ENCODE measurements at regions not wholly inside any gene's neighbourhood (a gene's known extent, or its start where the extent isn't known, plus 50 kb on each side); places are given as distances from the start of the nearest gene placed in this dataset.

- H4K20me1 ChIP-seq (ENCODE audit: low read depth, low read length), result no peaks in the 10 kb centered on the region
- TF ChIP-seq CTCF (IDR thresholded peaks at IDR 0.05; ENCODE audit: insufficient read depth, low read length, poor library complexity, severe bottlenecking) (no peak), EZH2phosphoT487 (conservative IDR thresholded peaks at IDR 0.05; ENCODE audit: low read length) (no peak)
- H3K27me3 ChIP-seq (ENCODE audit: low read length), result no peaks in the 10 kb centered on the region
- H2AFZ ChIP-seq (ENCODE audit: low read depth, low read length, severe bottlenecking), result no peak overlapping the region
- no peak overlapping the region for H3K9ac ChIP-seq (ENCODE audit: low read length)
- no peak overlapping the region for H3K4me3 ChIP-seq (ENCODE audit: insufficient read depth, low read length, poor library complexity, severe bottlenecking)
- no peaks in the 10 kb centered on the region for H3K9me3 ChIP-seq (ENCODE audit: insufficient read depth, low read length)
- H3K79me2 ChIP-seq (ENCODE audit: insufficient read depth, low read length), result no peaks in the 10 kb centered on the region
- H3K4me2 ChIP-seq (ENCODE audit: low read depth, low read length, poor library complexity, severe bottlenecking), result no peak overlapping the region
- no peak overlapping the region for H3K27ac ChIP-seq (ENCODE audit: low read depth, low read length)
- no peaks in the 10 kb centered on the region for H3F3A ChIP-seq (ENCODE audit: insufficient read depth)
- H3K36me3 ChIP-seq (ENCODE audit: low read length), result no peaks in the 10 kb centered on the region
- no peaks in the 10 kb centered on the region for H3K9me2 ChIP-seq (replicated peaks; ENCODE audit: insufficient read depth, low read length)
These were observed 357.3 kb downstream of the FOXA2 start for GRCh38 chr20:22226849-22227700.

DNA sequence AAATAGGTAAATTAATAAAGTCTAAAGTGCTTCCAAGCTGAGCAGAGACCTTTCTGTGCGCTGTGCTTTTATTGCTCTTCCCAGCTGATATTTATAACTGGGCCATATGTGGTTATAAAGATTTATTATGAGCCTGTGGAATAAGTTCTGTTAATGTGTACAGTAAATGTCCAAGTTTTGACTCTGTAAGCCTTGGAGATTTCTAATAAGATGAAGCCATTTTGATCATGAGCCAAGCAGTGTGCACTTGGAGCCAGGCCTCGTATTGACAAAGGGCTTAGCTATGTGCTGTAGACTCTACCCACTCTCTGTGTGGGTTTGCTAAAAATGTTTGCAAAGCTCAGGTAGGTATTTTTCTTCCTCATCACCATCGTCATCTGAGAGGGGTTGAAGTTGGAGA, 361.1 kb downstream of the FOXA2 start:
- Histone ChIP-seq H3K27me3 (ENCODE audit: low read length) (no peaks in the 10 kb centered on the region), H3K27ac (ENCODE audit: low read depth, low read length) (no peak overlapping the region), H3K4me3 (ENCODE audit: insufficient read depth, low read length, poor library complexity, severe bottlenecking) (no peak overlapping the region), H3K9me3 (ENCODE audit: insufficient read depth, low read length) (no peaks in the 10 kb centered on the region), H3F3A (ENCODE audit: insufficient read depth) (no peaks in the 10 kb centered on the region), H2AFZ (ENCODE audit: low read depth, low read length, severe bottlenecking) (no peak overlapping the region), H3K79me2 (ENCODE audit: insufficient read depth, low read length) (no peaks in the 10 kb centered on the region), H3K4me2 (ENCODE audit: low read depth, low read length, poor library complexity, severe bottlenecking) (no peak overlapping the region), H3K9me2 (replicated peaks; ENCODE audit: insufficient read depth, low read length) (no peaks in the 10 kb centered on the region), H3K36me3 (ENCODE audit: low read length) (no peaks in the 10 kb centered on the region), H3K9ac (ENCODE audit: low read length) (no peak overlapping the region), H4K20me1 (ENCODE audit: low read depth, low read length) (no peaks in the 10 kb centered on the region)
- TF ChIP-seq EZH2phosphoT487 (conservative IDR thresholded peaks at IDR 0.05; ENCODE audit: low read length), result no peak
- no peak for TF ChIP-seq CTCF (IDR thresholded peaks at IDR 0.05; ENCODE audit: insufficient read depth, low read length, poor library complexity, severe bottlenecking)

DNA sequence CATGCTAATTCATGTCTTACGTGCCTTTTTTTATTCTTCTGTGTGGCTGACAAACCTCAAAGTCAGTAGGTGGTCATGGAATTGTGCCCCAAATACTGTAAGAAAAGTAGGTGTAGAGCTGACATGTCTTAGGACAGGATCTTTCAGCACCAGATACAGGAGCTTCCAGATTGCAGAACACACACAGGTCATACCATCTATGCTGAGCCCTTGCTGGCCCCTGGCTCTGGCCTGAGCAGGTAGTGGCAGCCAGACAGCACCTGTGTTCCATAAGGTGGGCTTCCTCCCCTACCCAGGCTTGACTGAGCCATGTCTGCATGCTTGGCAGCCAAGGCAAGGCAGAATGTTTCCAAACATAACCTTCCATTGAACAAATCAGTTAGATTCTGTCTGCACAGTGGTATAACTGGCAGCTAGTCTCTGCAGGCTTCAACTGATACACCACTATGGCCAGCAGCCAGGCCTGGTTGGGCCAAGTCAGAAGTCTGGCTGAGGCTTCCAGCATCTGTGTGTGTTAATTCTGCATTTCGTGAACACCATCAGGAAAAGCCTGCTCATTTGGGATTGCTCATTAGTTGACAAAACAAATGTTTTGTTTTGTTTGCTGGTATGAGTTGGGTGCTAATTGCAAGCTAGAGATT, 366.5 kb downstream of the FOXA2 start:
- Histone ChIP-seq H3K27me3 (ENCODE audit: low read length) (no peaks in the 10 kb centered on the region), H3K36me3 (ENCODE audit: low read length) (no peaks in the 10 kb centered on the region)

More for the DNA sequence above, 366.5 kb downstream of the FOXA2 start:
- no peak overlapping the region for H3K9ac ChIP-seq (ENCODE audit: low read length)
- H3K4me3 ChIP-seq (ENCODE audit: insufficient read depth, low read length, poor library complexity, severe bottlenecking), result no peak overlapping the region
- TF ChIP-seq EZH2phosphoT487 (conservative IDR thresholded peaks at IDR 0.05; ENCODE audit: low read length) (no peak), CTCF (IDR thresholded peaks at IDR 0.05; ENCODE audit: insufficient read depth, low read length, poor library complexity, severe bottlenecking) (no peak)
- no peak overlapping the region for H3K27ac ChIP-seq (ENCODE audit: low read depth, low read length)
- H3K79me2 ChIP-seq (ENCODE audit: insufficient read depth, low read length), result no peaks in the 10 kb centered on the region
- no peaks in the 10 kb centered on the region for H4K20me1 ChIP-seq (ENCODE audit: low read depth, low read length)
- no peaks in the 10 kb centered on the region for H3F3A ChIP-seq (ENCODE audit: insufficient read depth)
- no peaks in the 10 kb centered on the region for H3K9me2 ChIP-seq (replicated peaks; ENCODE audit: insufficient read depth, low read length)
- no peaks in the 10 kb centered on the region for H3K9me3 ChIP-seq (ENCODE audit: insufficient read depth, low read length)
- H3K4me2 ChIP-seq (ENCODE audit: low read depth, low read length, poor library complexity, severe bottlenecking), result no peak overlapping the region
- no peak overlapping the region for H2AFZ ChIP-seq (ENCODE audit: low read depth, low read length, severe bottlenecking)
